ENCODE measurements at regions not wholly inside any gene's neighbourhood (a gene's known extent, or its start where the extent isn't known, plus 50 kb on each side); places are given as distances from the start of the nearest gene placed in this dataset.

DNA sequence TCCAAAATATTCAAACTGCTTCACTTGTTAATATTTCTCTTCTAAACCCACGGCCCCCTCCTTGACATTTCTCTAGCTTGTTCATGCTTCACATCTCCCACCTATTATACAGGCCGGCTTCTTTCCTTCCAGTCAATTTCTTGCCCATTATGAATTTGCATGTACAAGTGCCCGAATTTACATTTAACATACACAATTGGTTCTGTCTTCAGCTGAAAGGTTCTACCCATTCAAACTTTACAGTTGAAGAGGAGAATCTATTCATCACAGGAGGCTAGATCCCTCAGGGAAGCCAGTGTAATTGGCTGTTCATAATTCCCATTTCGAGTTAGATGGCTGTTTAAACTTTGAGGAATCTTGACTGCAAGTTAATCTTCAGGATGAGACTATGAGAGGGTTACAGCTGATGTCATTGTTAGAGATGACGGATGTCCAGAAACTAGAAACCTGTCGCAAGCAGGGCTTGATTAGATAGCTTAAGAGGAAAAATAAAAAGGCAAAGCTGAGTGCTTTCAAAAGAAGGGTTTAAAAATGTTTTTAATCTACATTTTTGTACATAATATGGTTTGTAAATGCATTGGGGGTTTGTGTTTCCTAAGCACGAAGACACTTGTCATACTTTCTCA is 157.0 kb downstream of the ADSS2 start:
- TF ChIP-seq CTCF (conservative IDR thresholded peaks at IDR 0.05) = no peak
- TF ChIP-seq EZH2 (IDR thresholded peaks at IDR 0.05; ENCODE audit: low read depth) = no peak
- CTCF ChIA-PET = no interaction called here
- POLR2A ChIA-PET (ENCODE audit: unreplicated experiment) = no interaction called here
- no peak overlapping the region for H3K27ac ChIP-seq
- H3K36me3 ChIP-seq (ENCODE audit: low read depth) = no peaks in the 10 kb centered on the region
- no peaks in the 10 kb centered on the region for H3K79me2 ChIP-seq (ENCODE audit: low read depth)
- H3K27me3 ChIP-seq (ENCODE audit: insufficient read depth, low read depth) = no peaks in the 10 kb centered on the region
- DNase-seq = no peak
- no peaks in the 10 kb centered on the region for H3K9me3 ChIP-seq (ENCODE audit: insufficient read depth, low read depth)
- BruUV-seq (replicated peaks) = no TSS peak
- intact Hi-C loops (cut with micrococcal nuclease; ENCODE audit: unreplicated experiment) = loop anchor here (5.0 kb wide), 1 partner anchor 1837 kb away; no protein-coding TSS in a partner anchor
- H3K4me3 ChIP-seq = no peak overlapping the region
- H2AFZ ChIP-seq = no peak overlapping the region
- no peaks in the 10 kb centered on the region for H3K4me1 ChIP-seq (replicated peaks; ENCODE audit: insufficient read depth)
- no peaks in the 10 kb centered on the region for H3K9me2 ChIP-seq (ENCODE audit: insufficient read depth)
- no peaks in the 10 kb centered on the region for H4K20me1 ChIP-seq (ENCODE audit: insufficient read depth)
- no peak overlapping the region for H3K4me2 ChIP-seq
- no peaks in the 10 kb centered on the region; the same call in 1 of the 2 replicates for H3F3A ChIP-seq (ENCODE audit: insufficient read depth, low read depth)

DNA sequence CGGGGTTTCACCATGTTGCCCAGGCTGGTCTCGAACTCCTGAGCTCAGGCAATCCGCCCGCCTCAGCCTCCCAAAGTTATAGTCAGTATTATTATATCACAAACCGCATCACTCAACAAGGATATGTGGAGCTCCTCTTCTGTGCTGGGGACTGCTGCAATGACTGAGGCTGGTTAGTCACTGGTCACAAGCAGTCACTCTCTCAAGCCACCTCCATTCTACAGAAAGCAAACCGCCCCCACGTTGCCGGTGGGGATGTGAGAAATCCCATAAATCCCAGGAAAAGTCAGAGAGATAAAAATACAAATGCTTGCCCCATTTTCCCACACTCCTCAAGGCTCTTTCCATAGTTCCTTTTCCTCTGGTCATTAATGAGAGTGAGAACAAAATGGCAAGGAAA is 155.7 kb downstream of the ADSS2 start:
- Histone ChIP-seq H3F3A (ENCODE audit: insufficient read depth, low read depth) (no peaks in the 10 kb centered on the region; the same call in 1 of the 2 replicates), H3K79me2 (ENCODE audit: low read depth) (no peaks in the 10 kb centered on the region), H3K4me3 (no peak overlapping the region), H3K27ac (no peak overlapping the region), H3K36me3 (ENCODE audit: low read depth) (no peaks in the 10 kb centered on the region), H3K9me2 (ENCODE audit: insufficient read depth) (no peaks in the 10 kb centered on the region), H4K20me1 (ENCODE audit: insufficient read depth) (no peaks in the 10 kb centered on the region), H3K4me2 (no peak overlapping the region), H3K4me1 (replicated peaks; ENCODE audit: insufficient read depth) (peaks cover 3% of the 10 kb centered on the region; the same call in 1 of the 2 replicates), H3K27me3 (ENCODE audit: insufficient read depth, low read depth) (no peaks in the 10 kb centered on the region), H2AFZ (no peak overlapping the region), H3K9me3 (ENCODE audit: insufficient read depth, low read depth) (no peaks in the 10 kb centered on the region)
- TF ChIP-seq EZH2 (IDR thresholded peaks at IDR 0.05; ENCODE audit: low read depth) (no peak), CTCF (conservative IDR thresholded peaks at IDR 0.05) (no peak)
- CTCF ChIA-PET = no interaction called here
- no peak for DNase-seq
- BruUV-seq (replicated peaks) = no TSS peak
- POLR2A ChIA-PET (ENCODE audit: unreplicated experiment) = no interaction called here
- intact Hi-C loops (cut with micrococcal nuclease; ENCODE audit: unreplicated experiment) = loop anchor here (5.0 kb wide), 1 partner anchor 1839 kb away; no protein-coding TSS in a partner anchor

GRCh38 chr1:244296447-244296846 is 155.3 kb downstream of the ADSS2 start:
- no TSS peak for BruUV-seq (replicated peaks)
- ChIA-PET CTCF (no interaction called here), POLR2A (ENCODE audit: unreplicated experiment) (no interaction called here)
- no peaks in the 10 kb centered on the region for H3K36me3 ChIP-seq (ENCODE audit: low read depth)
- H3K79me2 ChIP-seq (ENCODE audit: low read depth) = no peaks in the 10 kb centered on the region
- DNase-seq = no peak
- intact Hi-C loops (cut with micrococcal nuclease; ENCODE audit: unreplicated experiment) = loop anchor here (5.0 kb wide), 1 partner anchor 1839 kb away; no protein-coding TSS in a partner anchor
- peaks cover 7% of the 10 kb centered on the region; the same call in 1 of the 2 replicates for H3K4me1 ChIP-seq (replicated peaks; ENCODE audit: insufficient read depth)
- no peaks in the 10 kb centered on the region for H3K27me3 ChIP-seq (ENCODE audit: insufficient read depth, low read depth)
- no peak overlapping the region for H3K4me3 ChIP-seq
- no peak overlapping the region for H3K4me2 ChIP-seq
- H3K9me3 ChIP-seq (ENCODE audit: insufficient read depth, low read depth) = no peaks in the 10 kb centered on the region
- no peaks in the 10 kb centered on the region for H4K20me1 ChIP-seq (ENCODE audit: insufficient read depth)
- H3K27ac ChIP-seq = no peak overlapping the region
- no peaks in the 10 kb centered on the region for H3K9me2 ChIP-seq (ENCODE audit: insufficient read depth)
- no peak overlapping the region for H2AFZ ChIP-seq
- H3F3A ChIP-seq (ENCODE audit: insufficient read depth, low read depth) = peaks cover 2% of the 10 kb centered on the region; the same call in 1 of the 2 replicates
- TF ChIP-seq CTCF (conservative IDR thresholded peaks at IDR 0.05) (no peak), EZH2 (IDR thresholded peaks at IDR 0.05; ENCODE audit: low read depth) (no peak)

Measured in PC-9 (cell line).